ENCODE measurements at regions not wholly inside any gene's neighbourhood (a gene's known extent, or its start where the extent isn't known, plus 50 kb on each side); places are given as distances from the start of the nearest gene placed in this dataset.

- TF ChIP-seq E2F4 (IDR thresholded peaks at IDR 0.05; ENCODE audit: low read depth, low read length) (no peak), SUPT20H (IDR thresholded peaks at IDR 0.05; ENCODE audit: borderline replicate concordance, control insufficient read depth, low read depth, low read length) (no peak), NFIC (IDR thresholded peaks at IDR 0.05; ENCODE audit: low read depth, low read length) (no peak), ZBTB33 (IDR thresholded peaks at IDR 0.05) (no peak), NR2C1 (IDR thresholded peaks at IDR 0.05) (no peak), ZNF622 (IDR thresholded peaks at IDR 0.05) (no peak), IKZF2 (IDR thresholded peaks at IDR 0.05) (no peak), ZNF592 (IDR thresholded peaks at IDR 0.05) (no peak), BMI1 (IDR thresholded peaks at IDR 0.05; ENCODE audit: borderline replicate concordance) (no peak)
These were observed 199.9 kb downstream of the SHOX start (continued) for GRCh38 chrX:830532-830931.
